ENCODE measurements at regions not wholly inside any gene's neighbourhood (a gene's known extent, or its start where the extent isn't known, plus 50 kb on each side); places are given as distances from the start of the nearest gene placed in this dataset.
"Not testable (repeated sequence)": the region's sequence is repeated elsewhere in the genome, so short reads cannot be mapped to it uniquely, and the experiment has no call there.

- TF ChIP-seq POLR2A, CTCF (IDR thresholded peaks at IDR 0.05): not testable (repeated sequence)
Measured at GRCh38 chr19:29138206-29138605, 74.7 kb downstream of the UQCRFS1 start.
